ENCODE measurements at regions not wholly inside any gene's neighbourhood (a gene's known extent, or its start where the extent isn't known, plus 50 kb on each side); places are given as distances from the start of the nearest gene placed in this dataset.

DNA sequence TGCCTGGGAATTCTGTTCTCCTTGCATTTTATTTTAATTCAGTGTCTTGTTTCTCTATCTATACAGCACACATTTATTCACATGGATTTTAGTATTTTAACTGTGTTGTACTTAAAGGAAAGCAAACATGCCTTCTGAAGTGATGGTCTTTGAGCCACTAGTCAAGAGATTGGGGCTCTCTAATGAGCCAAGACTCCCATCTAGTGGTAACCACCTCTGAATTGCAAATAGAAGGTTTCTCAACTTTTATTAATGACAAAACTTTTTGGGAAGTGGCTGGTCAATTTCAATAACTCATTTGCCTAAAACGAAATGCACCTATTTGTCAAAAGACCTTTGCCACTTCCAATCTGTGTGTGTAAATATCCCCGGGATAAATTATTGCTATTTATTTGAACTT is 199.6 kb downstream of the LTN1 start:
- no peaks in the 10 kb centered on the region for H3K27me3 ChIP-seq (ENCODE audit: insufficient read depth, low read depth, severe bottlenecking)
- no peak for DNase-seq
- H3K27ac ChIP-seq, result no peak overlapping the region
- H3K4me3 ChIP-seq (ENCODE audit: low read depth, low read length), result no peak overlapping the region
- no peaks in the 10 kb centered on the region for H3K9me3 ChIP-seq (ENCODE audit: severe bottlenecking)
- TF ChIP-seq, protein P1, sequence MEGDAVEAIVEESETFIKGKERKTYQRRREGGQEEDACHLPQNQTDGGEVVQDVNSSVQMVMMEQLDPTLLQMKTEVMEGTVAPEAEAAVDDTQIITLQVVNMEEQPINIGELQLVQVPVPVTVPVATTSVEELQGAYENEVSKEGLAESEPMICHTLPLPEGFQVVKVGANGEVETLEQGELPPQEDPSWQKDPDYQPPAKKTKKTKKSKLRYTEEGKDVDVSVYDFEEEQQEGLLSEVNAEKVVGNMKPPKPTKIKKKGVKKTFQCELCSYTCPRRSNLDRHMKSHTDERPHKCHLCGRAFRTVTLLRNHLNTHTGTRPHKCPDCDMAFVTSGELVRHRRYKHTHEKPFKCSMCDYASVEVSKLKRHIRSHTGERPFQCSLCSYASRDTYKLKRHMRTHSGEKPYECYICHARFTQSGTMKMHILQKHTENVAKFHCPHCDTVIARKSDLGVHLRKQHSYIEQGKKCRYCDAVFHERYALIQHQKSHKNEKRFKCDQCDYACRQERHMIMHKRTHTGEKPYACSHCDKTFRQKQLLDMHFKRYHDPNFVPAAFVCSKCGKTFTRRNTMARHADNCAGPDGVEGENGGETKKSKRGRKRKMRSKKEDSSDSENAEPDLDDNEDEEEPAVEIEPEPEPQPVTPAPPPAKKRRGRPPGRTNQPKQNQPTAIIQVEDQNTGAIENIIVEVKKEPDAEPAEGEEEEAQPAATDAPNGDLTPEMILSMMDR (IDR thresholded peaks at IDR 0.05; ENCODE audit: low read depth, low read length), result no peak
- H3K36me3 ChIP-seq, result no peaks in the 10 kb centered on the region

DNA sequence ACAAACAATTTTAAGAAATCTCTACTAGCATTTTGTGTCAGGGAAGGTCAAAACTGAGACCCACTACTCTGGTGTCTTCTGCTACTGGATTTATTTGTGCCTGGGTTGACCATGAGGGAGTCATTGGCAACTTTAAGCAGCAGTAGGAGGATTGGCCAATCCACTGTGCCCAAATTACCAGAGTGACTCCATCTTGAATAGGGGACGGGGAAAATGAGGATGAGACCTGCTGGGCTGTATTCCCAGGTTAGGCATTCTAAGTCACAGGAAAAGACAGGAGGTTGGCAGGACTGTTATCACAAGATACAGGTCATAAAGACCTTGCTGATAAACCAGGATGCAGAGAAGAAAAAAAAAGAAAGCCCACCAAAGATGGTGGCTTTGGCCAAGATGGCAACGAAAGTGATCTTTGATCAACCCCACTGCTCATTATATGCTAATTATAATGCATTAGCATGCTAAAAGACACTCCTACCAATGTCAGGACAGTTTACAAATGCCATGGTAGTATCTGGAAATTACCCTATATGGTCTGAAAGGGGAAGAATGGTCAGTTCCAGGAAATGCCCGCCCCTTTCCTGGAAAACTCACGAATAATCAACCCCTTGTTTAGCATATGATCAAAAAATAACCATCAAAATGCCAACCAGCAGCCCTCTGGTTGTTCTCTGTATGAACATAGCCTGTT is 200.9 kb downstream of the LTN1 start:
- DNase-seq, result no peak
- TF ChIP-seq, protein P1 (IDR thresholded peaks at IDR 0.05; ENCODE audit: low read depth, low read length), result no peak

DNA sequence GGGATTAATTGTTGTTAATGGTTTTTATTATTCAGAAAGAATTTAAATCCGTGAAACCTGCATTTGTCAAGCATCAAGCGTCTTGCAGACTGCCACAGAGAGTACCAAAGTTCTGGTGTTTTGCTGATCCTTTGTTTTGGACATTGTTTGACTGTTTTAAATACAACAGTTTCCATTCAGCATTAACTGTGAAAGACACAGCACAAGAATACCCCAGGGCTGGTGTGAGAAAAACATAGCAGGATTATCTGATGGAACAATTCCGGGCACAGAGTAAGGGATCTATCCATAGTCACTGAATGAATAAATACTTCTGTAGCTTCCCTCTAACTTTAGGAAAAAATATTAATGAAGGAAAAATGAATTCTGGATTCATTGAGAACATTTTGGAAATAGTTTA is 202.3 kb downstream of the LTN1 start:
- Histone ChIP-seq H3K27me3 (ENCODE audit: insufficient read depth, low read depth, severe bottlenecking) (no peaks in the 10 kb centered on the region), H3K9me3 (ENCODE audit: severe bottlenecking) (peaks cover 1% of the 10 kb centered on the region), H3K4me3 (ENCODE audit: low read depth, low read length) (no peak overlapping the region), H3K27ac (no peak overlapping the region), H3K36me3 (no peaks in the 10 kb centered on the region)
- TF ChIP-seq, protein P1 (IDR thresholded peaks at IDR 0.05; ENCODE audit: low read depth, low read length), result no peak
- no peak for DNase-seq

More for the DNA sequence above, 200.9 kb downstream of the LTN1 start:
- H3K4me3 ChIP-seq (ENCODE audit: low read depth, low read length), result no peak overlapping the region
- no peak overlapping the region for H3K27ac ChIP-seq
- H3K36me3 ChIP-seq, result no peaks in the 10 kb centered on the region
- no peaks in the 10 kb centered on the region for H3K9me3 ChIP-seq (ENCODE audit: severe bottlenecking)
- no peaks in the 10 kb centered on the region for H3K27me3 ChIP-seq (ENCODE audit: insufficient read depth, low read depth, severe bottlenecking)

DNA sequence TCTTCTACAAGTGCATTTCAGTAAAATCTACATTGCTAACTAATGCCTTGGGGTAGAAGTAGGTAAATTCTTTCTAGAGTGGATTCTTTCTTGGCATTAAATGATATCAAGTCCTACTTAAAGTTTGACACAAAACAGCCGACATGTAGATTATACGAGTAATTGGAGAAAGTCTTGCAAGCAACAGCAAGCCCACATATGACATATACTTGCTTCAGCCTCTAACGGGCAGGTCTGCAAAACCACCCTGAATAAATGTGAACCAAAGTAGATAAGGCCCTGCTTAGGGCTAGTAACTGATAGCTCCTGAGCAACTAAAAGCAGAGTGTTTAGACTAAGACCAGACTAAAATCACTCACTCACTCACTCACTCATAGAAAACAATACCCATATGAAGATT is 203.2 kb downstream of the LTN1 start:
- H3K27ac ChIP-seq, result no peak overlapping the region
- H3K4me3 ChIP-seq (ENCODE audit: low read depth, low read length), result no peak overlapping the region
- no peaks in the 10 kb centered on the region for H3K27me3 ChIP-seq (ENCODE audit: insufficient read depth, low read depth, severe bottlenecking)
- DNase-seq, result no peak
- TF ChIP-seq, protein P1 (IDR thresholded peaks at IDR 0.05; ENCODE audit: low read depth, low read length), result no peak
- H3K36me3 ChIP-seq, result no peaks in the 10 kb centered on the region
- H3K9me3 ChIP-seq (ENCODE audit: severe bottlenecking), result peaks cover 2% of the 10 kb centered on the region

DNA sequence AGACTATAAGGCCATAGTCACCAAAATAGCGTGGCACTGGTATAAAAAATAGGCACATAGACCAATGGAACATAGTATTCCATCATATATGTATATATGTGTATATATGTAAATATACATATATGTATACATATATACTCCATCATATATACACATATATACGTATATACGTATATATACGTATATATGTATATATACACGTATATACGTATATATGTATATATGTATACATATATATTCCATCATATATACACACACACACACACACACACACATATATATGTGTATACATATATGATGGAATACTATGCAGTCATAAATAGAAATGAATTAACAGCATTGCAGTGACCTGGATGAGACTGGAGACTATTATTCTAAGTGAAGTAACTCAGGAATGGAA is 204.6 kb downstream of the LTN1 start:
- Histone ChIP-seq H3K36me3 (no peaks in the 10 kb centered on the region), H3K27ac (no peak overlapping the region), H3K4me3 (ENCODE audit: low read depth, low read length) (no peak overlapping the region), H3K9me3 (ENCODE audit: severe bottlenecking) (peaks cover 7% of the 10 kb centered on the region), H3K27me3 (ENCODE audit: insufficient read depth, low read depth, severe bottlenecking) (no peaks in the 10 kb centered on the region)
- TF ChIP-seq, protein P1 (IDR thresholded peaks at IDR 0.05; ENCODE audit: low read depth, low read length), result no peak
- DNase-seq, result no peak

DNA sequence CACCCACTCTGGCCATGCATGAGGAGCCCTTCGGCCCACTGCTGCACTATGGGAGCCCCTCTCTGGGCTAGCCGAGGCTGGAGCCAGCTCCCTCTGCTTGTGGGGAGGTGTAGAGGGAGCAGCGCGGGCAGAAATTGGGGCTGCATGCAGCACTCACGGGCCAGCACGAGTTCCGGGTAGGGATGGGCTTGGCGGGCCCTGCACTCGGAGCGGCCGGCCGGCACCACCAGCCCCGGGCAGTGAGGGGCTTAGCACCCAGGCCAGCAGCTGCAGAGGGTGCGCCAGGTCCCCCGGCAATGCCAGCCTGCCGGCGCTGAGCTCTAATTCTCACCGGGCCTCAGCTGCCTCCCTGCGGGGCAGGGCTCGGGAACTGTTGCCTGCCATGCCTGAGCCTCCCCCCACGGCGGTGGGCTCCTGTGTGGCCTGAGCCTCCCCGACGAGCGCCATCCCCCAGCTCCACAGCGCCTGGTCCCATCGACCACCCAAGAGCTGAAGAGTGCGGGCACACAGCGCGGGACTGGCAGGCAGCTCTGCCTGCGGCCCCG is 209.0 kb downstream of the LTN1 start:
- Histone ChIP-seq H3K4me3 (ENCODE audit: low read depth, low read length) (no peak overlapping the region), H3K9me3 (ENCODE audit: severe bottlenecking) (peaks cover 7% of the 10 kb centered on the region), H3K27ac (no peak overlapping the region), H3K27me3 (ENCODE audit: insufficient read depth, low read depth, severe bottlenecking) (no peaks in the 10 kb centered on the region), H3K36me3 (no peaks in the 10 kb centered on the region)
- DNase-seq, result no peak
- TF ChIP-seq, protein P1 (IDR thresholded peaks at IDR 0.05; ENCODE audit: low read depth, low read length), result no peak
